ENCODE measurements at regions not wholly inside any gene's neighbourhood (a gene's known extent, or its start where the extent isn't known, plus 50 kb on each side); places are given as distances from the start of the nearest gene placed in this dataset.
"Not testable (repeated sequence)": the region's sequence is repeated elsewhere in the genome, so short reads cannot be mapped to it uniquely, and the experiment has no call there.

- not testable (repeated sequence) for FAIRE-seq; H3K36me3 ChIP-seq (ENCODE audit: control insufficient read depth, insufficient read depth, low read length); DNase-seq (ENCODE audit: low read depth); H3K27me3 ChIP-seq (ENCODE audit: control insufficient read depth, insufficient read depth, low read length); H3K4me3 ChIP-seq (ENCODE audit: low read depth, low read length)
Measured at GRCh38 chr7:5121256-5121655, 68.8 kb upstream of the WIPI2 start.

GRCh38 chr7:5131238-5131637, 58.8 kb upstream of the WIPI2 start:
- DNase-seq (ENCODE audit: low read depth) = not testable (repeated sequence)
- peak; percentile 77 for FAIRE-seq

GRCh38 chr7:5132539-5132938, 57.5 kb upstream of the WIPI2 start:
- Histone ChIP-seq H3K36me3 (ENCODE audit: control insufficient read depth, insufficient read depth, low read length) (no peaks in the 10 kb centered on the region), H3K27me3 (ENCODE audit: control insufficient read depth, insufficient read depth, low read length) (no peaks in the 10 kb centered on the region), H3K4me3 (ENCODE audit: low read depth, low read length) (no peak overlapping the region)
- no peak for DNase-seq (ENCODE audit: low read depth)
- FAIRE-seq = no peak
- no peak for TF ChIP-seq CTCF (IDR thresholded peaks at IDR 0.05; ENCODE audit: insufficient read depth, low read length, severe bottlenecking)

More at GRCh38 chr7:5131238-5131637, 58.8 kb upstream of the WIPI2 start:
- H3K4me3 ChIP-seq (ENCODE audit: low read depth, low read length); H3K36me3 ChIP-seq (ENCODE audit: control insufficient read depth, insufficient read depth, low read length); H3K27me3 ChIP-seq (ENCODE audit: control insufficient read depth, insufficient read depth, low read length): not testable (repeated sequence)

- H3K4me3 ChIP-seq (ENCODE audit: low read depth, low read length) = no peak overlapping the region
- no peak for FAIRE-seq
- H3K27me3 ChIP-seq (ENCODE audit: control insufficient read depth, insufficient read depth, low read length) = no peaks in the 10 kb centered on the region
- no peaks in the 10 kb centered on the region for H3K36me3 ChIP-seq (ENCODE audit: control insufficient read depth, insufficient read depth, low read length)
- peak; percentile 22 for TF ChIP-seq CTCF (IDR thresholded peaks at IDR 0.05; ENCODE audit: insufficient read depth, low read length, severe bottlenecking)
- DNase-seq (ENCODE audit: low read depth) = peak; percentile 3
Measured at GRCh38 chr7:5139998-5140397, 50.0 kb upstream of the WIPI2 start.

All from bronchial epithelial cell (primary cell).